ENCODE measurements at regions not wholly inside any gene's neighbourhood (a gene's known extent, or its start where the extent isn't known, plus 50 kb on each side); places are given as distances from the start of the nearest gene placed in this dataset.

DNA sequence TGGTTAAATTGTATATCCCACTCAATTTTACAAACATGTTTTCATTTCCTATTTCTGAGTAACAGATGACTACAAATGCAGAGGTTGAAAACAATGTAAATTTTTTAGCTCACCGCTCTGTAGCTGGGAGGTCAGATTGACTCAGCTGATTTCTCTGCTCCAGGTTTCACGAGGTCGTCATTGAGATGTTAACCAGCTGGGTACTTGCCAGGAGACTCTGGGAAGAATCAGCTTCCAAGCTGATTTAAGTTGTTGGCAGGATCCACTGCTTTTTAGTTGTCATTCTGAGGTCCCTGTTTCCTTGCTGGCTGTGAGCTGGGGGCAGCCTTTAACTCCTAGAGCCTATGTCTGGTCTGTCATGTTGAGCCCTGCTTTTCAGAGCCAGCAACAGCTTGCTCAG lies 864.3 kb upstream of the AGA start:
- no peak overlapping the region for H3K27ac ChIP-seq (ENCODE audit: insufficient read depth, low read length, poor library complexity, severe bottlenecking)
- H3K4me1 Mint-ChIP-seq: no peaks in the 10 kb centered on the region
- H3K4me1 ChIP-seq (ENCODE audit: control insufficient read depth, insufficient read depth, low read length, poor library complexity, severe bottlenecking): no peaks in the 10 kb centered on the region
- ATAC-seq (ENCODE audit: low read depth in 2 of 2) (no peak), DNase-seq (no peak)
- H3K27me3 ChIP-seq (ENCODE audit: control insufficient read depth, insufficient read depth, low read length): no peaks in the 10 kb centered on the region
- H3K27ac Mint-ChIP-seq: no peak overlapping the region
- no peaks in the 10 kb centered on the region for H3K36me3 Mint-ChIP-seq
- H3K27me3 Mint-ChIP-seq: no peaks in the 10 kb centered on the region
- no peak overlapping the region for H3K4me3 Mint-ChIP-seq
- H3K9me3 ChIP-seq (ENCODE audit: control insufficient read depth in 2 of 2, low read length in 2 of 2): no peaks in the 10 kb centered on the region
- peaks cover 0 to 5% (median 0%) of the 10 kb centered on the region in 7 donors for H3K9me3 Mint-ChIP-seq
- no peak overlapping the region for H3K4me3 ChIP-seq (ENCODE audit: low read depth, low read length)
- H3K36me3 ChIP-seq (ENCODE audit: control insufficient read depth, insufficient read depth, low read length): no peaks in the 10 kb centered on the region

DNA sequence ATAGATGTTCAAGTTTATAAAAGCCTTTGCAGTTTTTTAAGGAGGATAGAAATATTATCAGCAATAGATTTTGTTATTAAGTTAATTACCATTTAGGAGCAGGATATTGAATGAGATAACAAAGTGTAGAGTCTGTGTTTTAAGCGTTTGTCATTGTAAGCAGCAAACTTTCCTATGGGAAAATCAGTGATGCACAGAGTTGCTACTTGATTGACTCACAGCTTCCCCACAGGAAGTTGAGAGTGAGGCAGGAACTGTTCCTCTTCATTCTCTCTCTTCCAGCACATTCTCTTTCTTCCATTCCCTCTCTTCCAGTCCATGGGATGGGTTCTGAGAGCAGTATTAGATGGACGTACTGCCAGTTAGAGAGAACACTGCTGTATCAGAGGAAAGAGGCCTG lies 867.7 kb upstream of the AGA start:
- Mint-ChIP-seq H3K9me3 (peaks cover 0 to 5% (median 0%) of the 10 kb centered on the region in 7 donors), H3K4me1 (no peaks in the 10 kb centered on the region), H3K27ac (no peak overlapping the region), H3K36me3 (no peaks in the 10 kb centered on the region), H3K27me3 (no peaks in the 10 kb centered on the region), H3K4me3 (no peak overlapping the region)
- no peaks in the 10 kb centered on the region for H3K27me3 ChIP-seq (ENCODE audit: control insufficient read depth, insufficient read depth, low read length)
- no peaks in the 10 kb centered on the region for H3K9me3 ChIP-seq (ENCODE audit: control insufficient read depth in 2 of 2, low read length in 2 of 2)
- ATAC-seq (ENCODE audit: low read depth in 2 of 2) (no peak), DNase-seq (no peak)
- H3K27ac ChIP-seq (ENCODE audit: insufficient read depth, low read length, poor library complexity, severe bottlenecking): no peak overlapping the region
- H3K4me1 ChIP-seq (ENCODE audit: control insufficient read depth, insufficient read depth, low read length, poor library complexity, severe bottlenecking): no peaks in the 10 kb centered on the region
- no peaks in the 10 kb centered on the region for H3K36me3 ChIP-seq (ENCODE audit: control insufficient read depth, insufficient read depth, low read length)
- H3K4me3 ChIP-seq (ENCODE audit: low read depth, low read length): no peak overlapping the region

- ATAC-seq (ENCODE audit: low read depth in 2 of 2): no peak
- Histone ChIP-seq H3K4me3 (ENCODE audit: low read depth, low read length) (no peak overlapping the region), H3K27me3 (ENCODE audit: control insufficient read depth, insufficient read depth, low read length) (no peaks in the 10 kb centered on the region), H3K27ac (ENCODE audit: insufficient read depth, low read length, poor library complexity, severe bottlenecking) (no peak overlapping the region), H3K4me1 (ENCODE audit: control insufficient read depth, insufficient read depth, low read length, poor library complexity, severe bottlenecking) (no peaks in the 10 kb centered on the region), H3K9me3 (ENCODE audit: control insufficient read depth in 2 of 2, low read length in 2 of 2) (no peaks in the 10 kb centered on the region), H3K36me3 (ENCODE audit: control insufficient read depth, insufficient read depth, low read length) (no peaks in the 10 kb centered on the region)
- H3K36me3 Mint-ChIP-seq: no peaks in the 10 kb centered on the region
- DNase-seq: no peak
- H3K27ac Mint-ChIP-seq: no peak overlapping the region
- H3K4me3 Mint-ChIP-seq: no peak overlapping the region
- H3K27me3 Mint-ChIP-seq: no peaks in the 10 kb centered on the region
- no peaks in the 10 kb centered on the region for H3K4me1 Mint-ChIP-seq
- peaks cover 0 to 3% (median 0%) of the 10 kb centered on the region in 7 donors for H3K9me3 Mint-ChIP-seq
Observed at GRCh38 chr4:178311997-178312396, 869.8 kb upstream of the AGA start.

DNA sequence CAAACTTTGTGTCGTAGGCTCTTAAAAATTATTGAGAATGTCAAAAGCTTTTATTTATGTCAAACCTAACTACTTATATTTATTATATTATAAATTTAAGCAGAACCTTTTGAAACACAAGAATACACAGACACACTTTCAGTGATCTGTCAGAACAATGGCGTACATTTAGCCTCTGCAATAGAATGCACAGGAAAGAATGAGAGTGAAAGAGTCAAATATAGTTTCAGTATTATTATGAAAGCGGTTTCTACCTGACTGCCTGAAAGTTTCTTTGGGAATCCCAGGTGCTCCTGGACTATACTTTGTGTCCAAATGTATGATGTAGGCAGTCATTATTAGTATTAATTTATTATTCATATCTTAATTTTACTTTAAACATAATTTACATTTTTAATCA lies 872.0 kb upstream of the AGA start:
- H3K9me3 ChIP-seq (ENCODE audit: control insufficient read depth in 2 of 2, low read length in 2 of 2): peaks cover under 1 to 4% of the 10 kb centered on the region in 2 experiments
- Mint-ChIP-seq H3K4me3 (no peak overlapping the region), H3K4me1 (no peaks in the 10 kb centered on the region), H3K27ac (no peak overlapping the region), H3K36me3 (no peaks in the 10 kb centered on the region), H3K9me3 (peaks cover 0 to 6% (median 1%) of the 10 kb centered on the region in 7 donors), H3K27me3 (no peaks in the 10 kb centered on the region)
- no peaks in the 10 kb centered on the region for H3K36me3 ChIP-seq (ENCODE audit: control insufficient read depth, insufficient read depth, low read length)
- H3K4me3 ChIP-seq (ENCODE audit: low read depth, low read length): no peak overlapping the region
- no peaks in the 10 kb centered on the region for H3K4me1 ChIP-seq (ENCODE audit: control insufficient read depth, insufficient read depth, low read length, poor library complexity, severe bottlenecking)
- ATAC-seq (ENCODE audit: low read depth in 2 of 2): no peak
- no peaks in the 10 kb centered on the region for H3K27me3 ChIP-seq (ENCODE audit: control insufficient read depth, insufficient read depth, low read length)
- no peak overlapping the region for H3K27ac ChIP-seq (ENCODE audit: insufficient read depth, low read length, poor library complexity, severe bottlenecking)
- no peak for DNase-seq

DNA sequence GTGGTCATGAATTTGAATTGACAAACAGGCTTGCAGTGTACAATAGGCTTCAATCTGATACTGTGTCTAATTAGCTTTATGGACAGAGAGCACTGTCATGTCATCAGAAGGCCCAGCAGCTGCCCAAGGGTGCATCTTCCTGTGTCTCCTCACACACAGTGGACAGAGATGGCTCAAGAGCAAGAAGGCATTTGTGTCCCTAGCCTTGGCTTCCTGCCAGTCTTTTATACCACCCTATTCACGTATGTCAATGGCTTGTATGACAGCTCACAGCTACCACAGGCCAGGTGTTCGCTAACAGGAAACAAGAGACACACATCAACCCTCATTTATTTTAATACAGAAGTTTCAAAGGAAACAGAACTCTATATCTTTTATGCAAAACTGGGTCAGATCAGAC lies 874.0 kb upstream of the AGA start:
- Mint-ChIP-seq H3K9me3 (peaks cover 0 to 18% (median 7%) of the 10 kb centered on the region in 7 donors), H3K27ac (no peak overlapping the region), H3K27me3 (no peaks in the 10 kb centered on the region), H3K36me3 (no peaks in the 10 kb centered on the region), H3K4me3 (no peak overlapping the region), H3K4me1 (no peaks in the 10 kb centered on the region)
- no peak for ATAC-seq (ENCODE audit: low read depth in 2 of 2)
- H3K27me3 ChIP-seq (ENCODE audit: control insufficient read depth, insufficient read depth, low read length): no peaks in the 10 kb centered on the region
- H3K4me1 ChIP-seq (ENCODE audit: control insufficient read depth, insufficient read depth, low read length, poor library complexity, severe bottlenecking): no peaks in the 10 kb centered on the region
- no peak overlapping the region for H3K4me3 ChIP-seq (ENCODE audit: low read depth, low read length)
- DNase-seq: no peak
- H3K9me3 ChIP-seq (ENCODE audit: control insufficient read depth in 2 of 2, low read length in 2 of 2): peaks cover 8 to 10% of the 10 kb centered on the region in 2 experiments
- H3K27ac ChIP-seq (ENCODE audit: insufficient read depth, low read length, poor library complexity, severe bottlenecking): no peak overlapping the region
- no peaks in the 10 kb centered on the region for H3K36me3 ChIP-seq (ENCODE audit: control insufficient read depth, insufficient read depth, low read length)

- Mint-ChIP-seq H3K4me3 (no peak overlapping the region), H3K36me3 (no peaks in the 10 kb centered on the region), H3K9me3 (peaks cover 2 to 27% (median 9%) of the 10 kb centered on the region in 7 donors), H3K4me1 (no peaks in the 10 kb centered on the region), H3K27me3 (no peaks in the 10 kb centered on the region), H3K27ac (no peak overlapping the region)
- Histone ChIP-seq H3K27me3 (ENCODE audit: control insufficient read depth, insufficient read depth, low read length) (no peaks in the 10 kb centered on the region), H3K4me1 (ENCODE audit: control insufficient read depth, insufficient read depth, low read length, poor library complexity, severe bottlenecking) (no peaks in the 10 kb centered on the region), H3K36me3 (ENCODE audit: control insufficient read depth, insufficient read depth, low read length) (no peaks in the 10 kb centered on the region), H3K27ac (ENCODE audit: insufficient read depth, low read length, poor library complexity, severe bottlenecking) (no peak overlapping the region), H3K9me3 (ENCODE audit: control insufficient read depth in 2 of 2, low read length in 2 of 2) (peaks cover 8 to 10% of the 10 kb centered on the region in 2 experiments), H3K4me3 (ENCODE audit: low read depth, low read length) (no peak overlapping the region)
- ATAC-seq (ENCODE audit: low read depth in 2 of 2): no peak
- no peak for DNase-seq
Observed at GRCh38 chr4:178320003-178320402, 877.8 kb upstream of the AGA start.

DNA sequence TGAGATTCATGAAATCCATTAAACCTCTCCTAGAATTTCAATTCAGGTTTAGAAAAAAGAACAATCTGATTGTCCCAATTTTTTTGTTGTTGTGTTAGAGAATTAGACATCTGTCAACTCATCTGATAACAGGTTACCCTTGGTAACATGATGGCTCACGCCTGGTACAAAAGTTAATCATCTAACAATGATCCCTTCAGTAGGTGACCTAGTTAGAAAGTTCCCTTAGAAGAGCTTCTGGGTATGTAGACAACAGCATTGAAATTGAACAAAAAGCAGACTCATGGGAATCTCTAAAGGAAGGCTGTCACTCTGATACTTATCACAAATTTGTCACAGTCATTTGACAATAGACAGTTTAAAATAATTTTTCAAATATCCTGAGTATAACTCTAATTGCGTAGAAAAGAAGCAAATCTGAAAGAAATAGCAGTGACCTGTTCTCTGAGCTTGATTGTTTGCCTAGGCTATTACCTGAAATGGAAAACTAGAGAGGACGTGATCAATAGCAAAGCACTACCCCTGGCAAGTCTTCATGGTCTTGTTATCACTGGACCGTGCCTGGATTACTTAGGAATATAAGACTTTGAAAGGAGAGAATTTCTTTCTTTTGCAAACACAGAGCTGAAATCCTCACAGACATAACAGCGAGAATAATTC lies 880.4 kb upstream of the AGA start:
- Mint-ChIP-seq H3K27ac (no peak overlapping the region), H3K4me1 (no peaks in the 10 kb centered on the region), H3K27me3 (no peaks in the 10 kb centered on the region), H3K4me3 (no peak overlapping the region), H3K36me3 (no peaks in the 10 kb centered on the region), H3K9me3 (peaks cover 5 to 31% (median 11%) of the 10 kb centered on the region in 7 donors)
- H3K27ac ChIP-seq (ENCODE audit: insufficient read depth, low read length, poor library complexity, severe bottlenecking): no peak overlapping the region
- no peak for DNase-seq
- no peak overlapping the region for H3K4me3 ChIP-seq (ENCODE audit: low read depth, low read length)
- H3K36me3 ChIP-seq (ENCODE audit: control insufficient read depth, insufficient read depth, low read length): no peaks in the 10 kb centered on the region
- ATAC-seq (ENCODE audit: low read depth in 2 of 2): no peak
- H3K9me3 ChIP-seq (ENCODE audit: control insufficient read depth in 2 of 2, low read length in 2 of 2): peaks cover 8 to 10% of the 10 kb centered on the region in 2 experiments
- no peaks in the 10 kb centered on the region for H3K27me3 ChIP-seq (ENCODE audit: control insufficient read depth, insufficient read depth, low read length)
- no peaks in the 10 kb centered on the region for H3K4me1 ChIP-seq (ENCODE audit: control insufficient read depth, insufficient read depth, low read length, poor library complexity, severe bottlenecking)

- no peak overlapping the region for H3K27ac Mint-ChIP-seq
- no peak for DNase-seq
Observed at GRCh38 chr4:178329226-178329872, 887.1 kb upstream of the AGA start.

More at GRCh38 chr4:178329226-178329872, 887.1 kb upstream of the AGA start:
- no peak overlapping the region for H3K4me3 Mint-ChIP-seq
- ATAC-seq (ENCODE audit: low read depth in 2 of 2): no peak
- Histone ChIP-seq H3K27me3 (ENCODE audit: control insufficient read depth, insufficient read depth, low read length) (no peaks in the 10 kb centered on the region), H3K27ac (ENCODE audit: insufficient read depth, low read length, poor library complexity, severe bottlenecking) (no peak overlapping the region), H3K9me3 (ENCODE audit: control insufficient read depth in 2 of 2, low read length in 2 of 2) (peaks cover 0 to 3% of the 10 kb centered on the region in 2 experiments), H3K4me3 (ENCODE audit: low read depth, low read length) (no peak overlapping the region), H3K36me3 (ENCODE audit: control insufficient read depth, insufficient read depth, low read length) (no peaks in the 10 kb centered on the region), H3K4me1 (ENCODE audit: control insufficient read depth, insufficient read depth, low read length, poor library complexity, severe bottlenecking) (no peaks in the 10 kb centered on the region)
- no peaks in the 10 kb centered on the region for H3K4me1 Mint-ChIP-seq
- peaks cover 2 to 16% (median 7%) of the 10 kb centered on the region in 7 donors for H3K9me3 Mint-ChIP-seq
- no peaks in the 10 kb centered on the region for H3K36me3 Mint-ChIP-seq
- H3K27me3 Mint-ChIP-seq: no peaks in the 10 kb centered on the region
